H9 (cell line): ENCODE measurements at regions not wholly inside any gene's neighbourhood (a gene's known extent, or its start where the extent isn't known, plus 50 kb on each side); places are given as distances from the start of the nearest gene placed in this dataset.

Experiments used
- DNase-seq: peaks from one replicate; pipeline ENCODE4 v3.0.0-alpha.2; 2017
- H2AFZ ChIP-seq: one replicate; pipeline ENCODE4 v1.6.1; 2013; ENCODE audit warnings: mild to moderate bottlenecking, low read length, control low read depth, moderate library complexity
- H2AK5ac ChIP-seq: 2 replicates; pipeline ENCODE4 v1.6.1; 2013; ENCODE audit warnings: low read length, control low read depth, mixed read lengths; ENCODE audit not compliant: insufficient read length
- H2BK120ac ChIP-seq: one replicate; pipeline ENCODE4 v1.6.1; 2013; ENCODE audit warnings: low read depth, mild to moderate bottlenecking, low read length, control low read depth, inconsistent platforms; ENCODE audit not compliant: poor library complexity, severe bottlenecking
- H2BK12ac ChIP-seq: 2 replicates; pipeline ENCODE4 v1.6.1; 2013; ENCODE audit warnings: low read length, control low read depth, mixed read lengths, low read depth; ENCODE audit not compliant: insufficient read length
- H2BK15ac ChIP-seq: 2 replicates; pipeline ENCODE4 v1.6.1; 2013; ENCODE audit warnings: low read depth, low read length, control low read depth
- H2BK20ac ChIP-seq: one replicate; pipeline ENCODE4 v1.6.1; 2013; ENCODE audit warnings: low read depth, mild to moderate bottlenecking, low read length, control low read depth, inconsistent platforms; ENCODE audit not compliant: poor library complexity, severe bottlenecking
- H2BK5ac ChIP-seq: 2 replicates; pipeline ENCODE4 v1.6.1; 2013; ENCODE audit warnings: low read length, control low read depth, mixed read lengths; ENCODE audit not compliant: insufficient read length
- H3K14ac ChIP-seq: 2 replicates; pipeline ENCODE4 v1.6.1; 2013; ENCODE audit warnings: low read length, control low read depth; ENCODE audit not compliant: insufficient read depth
- H3K18ac ChIP-seq: 2 replicates; pipeline ENCODE4 v1.6.1; 2013; ENCODE audit warnings: low read depth, mild to moderate bottlenecking, mixed read lengths, low read length, control low read depth; ENCODE audit not compliant: insufficient read length
- H3K23ac ChIP-seq: 2 replicates; pipeline ENCODE4 v1.6.1; 2013; ENCODE audit warnings: low read length, control low read depth, mixed read lengths, low read depth; ENCODE audit not compliant: insufficient read length
- H3K23me2 ChIP-seq: 2 replicates; pipeline ENCODE4 v1.6.1; 2013; ENCODE audit warnings: low read depth, mild to moderate bottlenecking, mixed read lengths, low read length, control low read depth; ENCODE audit not compliant: insufficient read length, poor library complexity, severe bottlenecking
- H3K27ac ChIP-seq: 2 replicates; pipeline ENCODE4 v1.5.1; 2013; ENCODE audit warnings: low read length, control low read depth, mixed read lengths, low read depth; ENCODE audit not compliant: insufficient read length
- H3K27me3 ChIP-seq: 2 replicates; pipeline ENCODE4 v1.6.1; 2013; ENCODE audit warnings: low read length, control low read depth, inconsistent platforms; ENCODE audit not compliant: insufficient read depth
- H3K4ac ChIP-seq: 2 replicates; pipeline ENCODE4 v1.6.1; 2013; ENCODE audit warnings: low read depth, mild to moderate bottlenecking, control low read depth, inconsistent platforms, low read length, moderate library complexity
- H3K4me1 ChIP-seq: 2 replicates; pipeline ENCODE4 v1.6.1; 2013; ENCODE audit warnings: low read length, control low read depth, inconsistent platforms; ENCODE audit not compliant: insufficient read depth
- H3K4me2 ChIP-seq: 2 replicates; pipeline ENCODE4 v1.6.1; 2013; ENCODE audit warnings: low read length, control low read depth, mixed read lengths; ENCODE audit not compliant: insufficient read length, insufficient read depth
- H3K56ac ChIP-seq: 2 replicates; pipeline ENCODE4 v1.6.1; 2013; ENCODE audit warnings: low read depth, mild to moderate bottlenecking, mixed read lengths, low read length, control low read depth; ENCODE audit not compliant: insufficient read length
- H3K79me1 ChIP-seq: 2 replicates; pipeline ENCODE4 v1.6.1; 2013; ENCODE audit warnings: low read depth, mild to moderate bottlenecking, moderate library complexity, low read length, control low read depth, inconsistent platforms; ENCODE audit not compliant: insufficient read depth, poor library complexity, severe bottlenecking
- H3K79me2 ChIP-seq: 2 replicates; pipeline ENCODE4 v1.6.1; 2013; ENCODE audit warnings: low read length, control low read depth, inconsistent platforms; ENCODE audit not compliant: insufficient read depth
- H3K9ac ChIP-seq: 2 replicates; pipeline ENCODE4 v1.6.1; 2013; ENCODE audit warnings: low read length, control low read depth, mixed read lengths; ENCODE audit not compliant: insufficient read length; ENCODE audit errors: extremely low read depth
- H3K9me3 ChIP-seq: one replicate; pipeline ENCODE4 v1.6.1; 2013; ENCODE audit warnings: low read depth, low read length, inconsistent platforms; ENCODE audit not compliant: control insufficient read depth
- H3T11ph ChIP-seq: one replicate; pipeline ENCODE4 v1.6.1; 2013; ENCODE audit warnings: mild to moderate bottlenecking, low read length, control low read depth, inconsistent platforms
- H4K20me1 ChIP-seq: one replicate; pipeline ENCODE4 v1.6.1; 2013; ENCODE audit not compliant: control insufficient read depth, insufficient read length, insufficient read depth
- H4K5ac ChIP-seq: 2 replicates; pipeline ENCODE4 v1.6.1; 2013; ENCODE audit warnings: low read depth, mild to moderate bottlenecking, mixed read lengths, low read length, control low read depth; ENCODE audit not compliant: insufficient read length
- H4K8ac ChIP-seq: replicated peaks from 2 replicates; pipeline ENCODE4 v1.6.1; 2013; ENCODE audit warnings: low read length, control low read depth, mixed read lengths, low read depth; ENCODE audit not compliant: insufficient read length
- H4K91ac ChIP-seq: 2 replicates; pipeline ENCODE4 v1.6.1; 2013; ENCODE audit warnings: low read depth, mild to moderate bottlenecking, moderate library complexity, mixed read lengths, low read length, control low read depth; ENCODE audit not compliant: insufficient read length
- H3K27ac Mint-ChIP-seq, 3 experiments: 2 replicates in 2 of 3; 3 replicates in 1 of 3; pipeline ENCODE4 v1.8.0; 2020 to 2021; ENCODE audit warnings: mixed read lengths in 3 of 3, mild to moderate bottlenecking in 1 of 3, moderate library complexity in 1 of 3
- H3K27me3 Mint-ChIP-seq: 2 replicates; pipeline ENCODE4 v1.8.0; 2021; ENCODE audit warnings: low read depth, mild to moderate bottlenecking, moderate library complexity, mixed read lengths
- H3K36me3 Mint-ChIP-seq, 3 experiments: 2 replicates in 2 of 3; 3 replicates in 1 of 3; pipeline ENCODE4 v1.8.0; 2020 to 2021; ENCODE audit warnings: low read depth in 3 of 3, mixed read lengths in 3 of 3; ENCODE audit not compliant: insufficient read depth in 1 of 3
- H3K4me1 Mint-ChIP-seq, 2 experiments: 2 replicates each; pipeline ENCODE4 v1.8.0; 2020; ENCODE audit warnings: mixed read lengths in 2 of 2
- H3K4me3 Mint-ChIP-seq, 2 experiments: 2 replicates in 1 of 2; 3 replicates in 1 of 2; pipeline ENCODE4 v1.8.0; 2020 to 2021; ENCODE audit warnings: mild to moderate bottlenecking in 2 of 2, mixed read lengths in 2 of 2, moderate library complexity in 1 of 2
- H3K9me3 Mint-ChIP-seq, 2 experiments: 2 replicates in 1 of 2; 3 replicates in 1 of 2; pipeline ENCODE4 v1.8.0; 2020; ENCODE audit warnings: mild to moderate bottlenecking in 2 of 2, mixed read lengths in 2 of 2, moderate library complexity in 1 of 2
- CTCF ChIP-seq: fragments of 200-600 bp; sonication (generic); conservative IDR thresholded peaks from 3 replicates; pipeline ENCODE4 v1.8.0; 2021; ENCODE audit warnings: antibody characterized with exemption, mild to moderate bottlenecking
- WGBS: extraction: QIAGEN DNeasy Blood & Tissue Kit; methylation state at CpG from one replicate; pipeline ENCODE4 v1.1.7; 2013; ENCODE audit warnings: missing lambda C conversion rate, low lambda C conversion rate, mixed read lengths; ENCODE audit not compliant: insufficient read length; ENCODE audit errors: extremely low coverage; 5-methylcytosine and 5-hydroxymethylcytosine counted together

- no peak overlapping the region for H3K23ac ChIP-seq
- no peak overlapping the region for H3K27ac ChIP-seq
- Mint-ChIP-seq H3K4me1 (peaks cover 3 to 4% of the 10 kb centered on the region in 2 experiments), H3K36me3 (no peaks in the 10 kb centered on the region), H3K9me3 (no peaks in the 10 kb centered on the region), H3K27me3 (peaks cover 5% of the 10 kb centered on the region), H3K4me3 (no peak overlapping the region), H3K27ac (no peak overlapping the region)
- H2BK12ac ChIP-seq, result no peak overlapping the region
- no peaks in the 10 kb centered on the region for H3K79me1 ChIP-seq
- no CpG with 5 or more reads among the region's 5 CpGs for WGBS
- no peak for TF ChIP-seq CTCF
- no peaks in the 10 kb centered on the region for H3K9me3 ChIP-seq
- no peak overlapping the region for H3K18ac ChIP-seq
- no peaks in the 10 kb centered on the region for H3K4me1 ChIP-seq
- no peak overlapping the region for H3K14ac ChIP-seq
- H3T11ph ChIP-seq, result no peak overlapping the region
- no peak overlapping the region for H3K9ac ChIP-seq
- no peak overlapping the region for H2BK120ac ChIP-seq
- H2BK20ac ChIP-seq, result no peak overlapping the region
- no peak for DNase-seq
- no peaks in the 10 kb centered on the region for H3K23me2 ChIP-seq
- no peak overlapping the region for H3K4me2 ChIP-seq
- no peak overlapping the region for H2AK5ac ChIP-seq
- no peaks in the 10 kb centered on the region for H3K79me2 ChIP-seq
- H4K5ac ChIP-seq, result no peak overlapping the region
- H3K56ac ChIP-seq, result no peak overlapping the region
- no peak overlapping the region for H2BK15ac ChIP-seq
- H2AFZ ChIP-seq, result no peak overlapping the region
- no peak overlapping the region for H4K8ac ChIP-seq
- no peaks in the 10 kb centered on the region for H3K27me3 ChIP-seq
- no peak overlapping the region for H2BK5ac ChIP-seq
- H4K91ac ChIP-seq, result no peak overlapping the region
- H4K20me1 ChIP-seq, result no peaks in the 10 kb centered on the region
- no peak overlapping the region for H3K4ac ChIP-seq
These were observed 311.7 kb upstream of the NFE2L3 start for GRCh38 chr7:25840209-25840792.
